ENCODE measurements at regions not wholly inside any gene's neighbourhood (a gene's known extent, or its start where the extent isn't known, plus 50 kb on each side); places are given as distances from the start of the nearest gene placed in this dataset.

DNA sequence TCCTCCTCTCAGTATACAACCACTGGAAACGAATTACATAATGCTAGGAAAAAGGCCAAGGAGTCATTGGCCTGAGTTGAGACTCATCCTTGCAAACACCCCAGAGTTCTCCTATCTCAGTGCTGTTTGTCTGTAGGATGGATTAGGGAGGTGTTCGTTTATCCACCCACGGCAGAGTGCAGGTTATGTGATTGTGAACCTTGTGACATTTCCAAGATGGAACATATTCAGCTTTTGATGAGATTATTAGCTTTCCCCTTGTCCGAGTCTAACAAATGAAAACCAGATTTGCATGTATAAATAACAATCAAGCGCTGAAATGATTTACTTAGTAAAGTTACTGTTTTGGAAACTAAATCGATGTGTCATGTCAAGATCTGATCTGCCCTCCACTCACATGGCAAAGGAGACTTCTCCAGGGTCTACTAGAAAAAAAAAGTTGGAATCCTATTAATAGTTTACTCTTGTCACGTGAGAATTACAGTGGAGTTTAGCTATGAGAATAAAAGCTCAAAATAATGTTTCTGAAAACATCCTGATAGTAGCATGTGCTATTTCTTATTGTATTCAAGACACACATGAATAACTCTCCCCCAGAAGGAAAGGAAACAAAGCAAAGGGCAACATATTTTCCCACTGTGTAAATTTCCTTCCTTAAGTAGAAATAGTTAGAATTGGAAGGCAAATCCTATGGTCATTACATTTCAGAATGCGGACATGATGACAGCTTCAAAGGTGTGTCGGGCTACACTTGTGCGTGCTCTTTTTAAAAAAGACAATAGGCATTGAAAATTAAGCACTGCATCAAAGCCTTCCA lies 600.4 kb downstream of the EBF1 start:
- TF ChIP-seq, protein P1, sequence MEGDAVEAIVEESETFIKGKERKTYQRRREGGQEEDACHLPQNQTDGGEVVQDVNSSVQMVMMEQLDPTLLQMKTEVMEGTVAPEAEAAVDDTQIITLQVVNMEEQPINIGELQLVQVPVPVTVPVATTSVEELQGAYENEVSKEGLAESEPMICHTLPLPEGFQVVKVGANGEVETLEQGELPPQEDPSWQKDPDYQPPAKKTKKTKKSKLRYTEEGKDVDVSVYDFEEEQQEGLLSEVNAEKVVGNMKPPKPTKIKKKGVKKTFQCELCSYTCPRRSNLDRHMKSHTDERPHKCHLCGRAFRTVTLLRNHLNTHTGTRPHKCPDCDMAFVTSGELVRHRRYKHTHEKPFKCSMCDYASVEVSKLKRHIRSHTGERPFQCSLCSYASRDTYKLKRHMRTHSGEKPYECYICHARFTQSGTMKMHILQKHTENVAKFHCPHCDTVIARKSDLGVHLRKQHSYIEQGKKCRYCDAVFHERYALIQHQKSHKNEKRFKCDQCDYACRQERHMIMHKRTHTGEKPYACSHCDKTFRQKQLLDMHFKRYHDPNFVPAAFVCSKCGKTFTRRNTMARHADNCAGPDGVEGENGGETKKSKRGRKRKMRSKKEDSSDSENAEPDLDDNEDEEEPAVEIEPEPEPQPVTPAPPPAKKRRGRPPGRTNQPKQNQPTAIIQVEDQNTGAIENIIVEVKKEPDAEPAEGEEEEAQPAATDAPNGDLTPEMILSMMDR (optimal IDR thresholded peaks at IDR 0.05 in 1 of 3, IDR thresholded peaks at IDR 0.05 in 1 of 3, conservative IDR thresholded peaks at IDR 0.05 in 1 of 3; ENCODE audit: extremely low read depth in 1 of 3, insufficient read depth in 2 of 3, low read length in 3 of 3) = no peak
- no peak for TF ChIP-seq EZH2 (IDR thresholded peaks at IDR 0.05; ENCODE audit: low read length)

Data from keratinocyte (primary cell).